Kidney (tissue), 13 donors: ENCODE measurements at regions not wholly inside any gene's neighbourhood (a gene's known extent, or its start where the extent isn't known, plus 50 kb on each side); places are given as distances from the start of the nearest gene placed in this dataset.
A peak's percentile ranks its signal among the peaks of the same experiment; 100 is the strongest.

Experiments used
- DNase-seq, 5 donors: peaks; one replicate each; pipeline ENCODE4 v3.0.0-alpha.2; 2013 to 2020
- FAIRE-seq: peaks from 2 replicates; lab custom pipeline; 2012; peaks lifted over from hg19 to GRCh38; lab: Jason Lieb, UNC
- H3K27ac ChIP-seq, 2 donors: one replicate each; pipeline ENCODE4 v1.7.0; 2013; ENCODE audit warnings: low read depth in 2 of 2, low read length in 2 of 2, inconsistent platforms in 1 of 2
- H3K27me3 ChIP-seq: one replicate; pipeline ENCODE4 v1.7.1; 2013; ENCODE audit warnings: low read length, inconsistent platforms; ENCODE audit not compliant: control insufficient read depth, insufficient read depth
- H3K36me3 ChIP-seq, 3 donors: one replicate each; pipeline versions ENCODE4 v1.7.0 to v1.7.1; 2013; ENCODE audit warnings: low read length in 3 of 3, control low read depth in 1 of 3, inconsistent platforms in 1 of 3; ENCODE audit not compliant: insufficient read depth in 3 of 3, control insufficient read depth in 2 of 3
- H3K4me1 ChIP-seq, 3 donors: one replicate each; pipeline versions ENCODE4 v1.7.0 to v1.7.1; 2013; ENCODE audit warnings: low read length in 3 of 3, inconsistent platforms in 1 of 3, low read depth in 1 of 3; ENCODE audit not compliant: control insufficient read depth in 2 of 3, insufficient read depth in 2 of 3
- H3K4me3 ChIP-seq, 3 donors: one replicate each; pipeline versions ENCODE4 v1.7.0 to v1.8.1; 2013; ENCODE audit warnings: low read length in 3 of 3, control low read depth in 1 of 3, inconsistent platforms in 1 of 3
- H3K9ac ChIP-seq, 3 donors: one replicate each; pipeline versions ENCODE4 v1.7.0 to v1.7.1; 2013; ENCODE audit warnings: low read length in 3 of 3, control low read depth in 1 of 3, inconsistent platforms in 1 of 3
- H3K9me3 ChIP-seq, 3 donors: one replicate each; pipeline versions ENCODE4 v1.7.0 to v1.7.1; 2013; ENCODE audit warnings: low read length in 3 of 3, control low read depth in 1 of 3, inconsistent platforms in 1 of 3; ENCODE audit not compliant: control insufficient read depth in 2 of 3, insufficient read depth in 1 of 3
- CTCF ChIP-seq: IDR thresholded peaks from 3 replicates; pipeline ENCODE4 v1.5.1; 2012; ENCODE audit warnings: mild to moderate bottlenecking, moderate library complexity, borderline replicate concordance; ENCODE audit not compliant: insufficient read depth; ENCODE audit errors: extremely low read depth
- intact Hi-C: fragments of 100-400 bp; cut with DNase I; formaldehyde crosslinking; loops from one replicate; pipeline ENCODE4 v1.11.1; 2022
- donor health status: control.
- donor health status: control.
- donor health status: control.
- donor health status: control.
- donor health status: control.
- donor health status: DM: yes; HTN: yes; CAD: no.
- donor health status: Normal renal cell carcinoma (clear cell type).

GRCh38 chr5:122702524-122702875 lies 72.4 kb upstream of the SNX2 start:
- H3K4me1 ChIP-seq, result no peaks in the 10 kb centered on the region
- FAIRE-seq, result no peak

GRCh38 chr5:122703203-122703602 lies 71.7 kb upstream of the SNX2 start:
- FAIRE-seq, result no peak
- no peak for TF ChIP-seq CTCF
- no peak overlapping the region for H3K4me3 ChIP-seq

More at GRCh38 chr5:122702524-122702875, 72.4 kb upstream of the SNX2 start:
- no peaks in the 10 kb centered on the region for H3K9me3 ChIP-seq
- H3K4me3 ChIP-seq, result no peak overlapping the region
- no peaks in the 10 kb centered on the region for H3K36me3 ChIP-seq
- TF ChIP-seq CTCF, result no peak
- H3K27ac ChIP-seq, result no peak overlapping the region
- H3K27me3 ChIP-seq, result no peaks in the 10 kb centered on the region
- DNase-seq, result no peak
- no peak overlapping the region for H3K9ac ChIP-seq
- intact Hi-C loops, result no loop called here

GRCh38 chr5:122704247-122705036 lies 70.4 kb upstream of the SNX2 start:
- DNase-seq (peak in 2 of 5 donors; percentile 38 to 72), FAIRE-seq (peak; percentile 91)
- intact Hi-C loops, result no loop called here
- Histone ChIP-seq H3K4me1 (no peaks in the 10 kb centered on the region), H3K36me3 (no peaks in the 10 kb centered on the region), H3K4me3 (no peak overlapping the region), H3K9me3 (no peaks in the 10 kb centered on the region), H3K27me3 (no peaks in the 10 kb centered on the region), H3K9ac (no peak overlapping the region), H3K27ac (no peak overlapping the region)
- TF ChIP-seq CTCF, result peak; percentile 58

More at GRCh38 chr5:122703203-122703602, 71.7 kb upstream of the SNX2 start:
- no peaks in the 10 kb centered on the region for H3K27me3 ChIP-seq
- no peak overlapping the region for H3K27ac ChIP-seq
- intact Hi-C loops, result no loop called here
- H3K4me1 ChIP-seq, result no peaks in the 10 kb centered on the region
- no peak for DNase-seq
- no peaks in the 10 kb centered on the region for H3K9me3 ChIP-seq
- H3K36me3 ChIP-seq, result no peaks in the 10 kb centered on the region
- no peak overlapping the region for H3K9ac ChIP-seq

GRCh38 chr5:122705851-122706250 lies 69.0 kb upstream of the SNX2 start:
- intact Hi-C loops, result no loop called here
- no peaks in the 10 kb centered on the region for H3K4me1 ChIP-seq

More at GRCh38 chr5:122705851-122706250, 69.0 kb upstream of the SNX2 start:
- no peak for TF ChIP-seq CTCF
- DNase-seq (no peak), FAIRE-seq (no peak)
- no peaks in the 10 kb centered on the region for H3K27me3 ChIP-seq
- no peak overlapping the region for H3K4me3 ChIP-seq
- no peaks in the 10 kb centered on the region for H3K36me3 ChIP-seq
- H3K27ac ChIP-seq, result no peak overlapping the region
- no peaks in the 10 kb centered on the region for H3K9me3 ChIP-seq
- no peak overlapping the region for H3K9ac ChIP-seq
